CD4-positive, CD25-positive, alpha-beta regulatory T cell (primary cell): ENCODE measurements at regions not wholly inside any gene's neighbourhood (a gene's known extent, or its start where the extent isn't known, plus 50 kb on each side); places are given as distances from the start of the nearest gene placed in this dataset.
"Not testable (repeated sequence)": the region's sequence is repeated elsewhere in the genome, so short reads cannot be mapped to it uniquely, and the experiment has no call there.

Experiments
- ATAC-seq, 2 donors: fragments of 150-1000 bp; cut with Tn5 transposase; one replicate each; pipeline ENCODE4 v1.10.0; 2021; ENCODE audit warnings: low read depth in 2 of 2, moderate number of reproducible peaks in 2 of 2, moderate library complexity in 1 of 2
- DNase-seq, 3 donors: peaks; one replicate each; pipeline versions ENCODE4 v3.0.0 to v3.0.0-alpha.2; 2012 to 2022; ENCODE audit warnings: mixed read lengths in 1 of 3
- H3K27ac ChIP-seq: one replicate; pipeline ENCODE4 v1.7.0; 2013; ENCODE audit warnings: mild to moderate bottlenecking, low read length; ENCODE audit not compliant: insufficient read depth, poor library complexity, severe bottlenecking
- H3K27me3 ChIP-seq: one replicate; pipeline ENCODE4 v1.7.0; 2013; ENCODE audit warnings: low read length; ENCODE audit not compliant: control insufficient read depth, insufficient read depth
- H3K36me3 ChIP-seq: one replicate; pipeline ENCODE4 v1.7.0; 2013; ENCODE audit warnings: mild to moderate bottlenecking, low read length, moderate library complexity; ENCODE audit not compliant: control insufficient read depth, insufficient read depth
- H3K4me1 ChIP-seq: 2 replicates; pipeline ENCODE4 v1.7.0; 2013; ENCODE audit warnings: mild to moderate bottlenecking, low read length; ENCODE audit not compliant: insufficient read depth, control insufficient read depth, poor library complexity, severe bottlenecking
- H3K4me3 ChIP-seq: one replicate; pipeline ENCODE4 v1.7.0; 2013; ENCODE audit warnings: low read depth, mild to moderate bottlenecking, low read length, moderate library complexity
- H3K9me3 ChIP-seq, 2 experiments: 1 replicate in 1 of 2; 2 replicates in 1 of 2; pipeline ENCODE4 v1.7.0; 2013; ENCODE audit warnings: low read length in 2 of 2, mild to moderate bottlenecking in 1 of 2, moderate library complexity in 1 of 2; ENCODE audit not compliant: control insufficient read depth in 2 of 2
- H3K27ac Mint-ChIP-seq, 3 donors: one replicate each; pipeline ENCODE4 v1.8.0; 2020 to 2022; ENCODE audit warnings: mild to moderate bottlenecking in 3 of 3, mixed read lengths in 3 of 3, moderate library complexity in 2 of 3
- H3K27me3 Mint-ChIP-seq: one replicate; pipeline ENCODE4 v1.8.0; 2022; ENCODE audit warnings: mild to moderate bottlenecking, mixed read lengths
- H3K36me3 Mint-ChIP-seq: one replicate; pipeline ENCODE4 v1.8.0; 2020; ENCODE audit warnings: mixed read lengths
- H3K4me1 Mint-ChIP-seq, 4 donors: one replicate each; pipeline ENCODE4 v1.8.0; 2020 to 2022; ENCODE audit warnings: mixed read lengths in 4 of 4, mild to moderate bottlenecking in 1 of 4
- H3K4me3 Mint-ChIP-seq, 4 donors: one replicate each; pipeline ENCODE4 v1.8.0; 2020 to 2022; ENCODE audit warnings: mild to moderate bottlenecking in 4 of 4, mixed read lengths in 4 of 4, moderate library complexity in 3 of 4
- H3K9me3 Mint-ChIP-seq, 7 donors: one replicate each; pipeline ENCODE4 v1.8.0; 2020 to 2022; ENCODE audit warnings: mixed read lengths in 7 of 7, mild to moderate bottlenecking in 3 of 7, moderate library complexity in 2 of 7

GRCh38 chr4:148649652-148650331, 207.6 kb upstream of the NR3C2 start:
- no peak overlapping the region for H3K27ac Mint-ChIP-seq
- H3K36me3 Mint-ChIP-seq: no peaks in the 10 kb centered on the region
- no peaks in the 10 kb centered on the region for H3K9me3 ChIP-seq
- H3K27ac ChIP-seq: no peak overlapping the region
- ATAC-seq (no peak), DNase-seq (no peak)
- no peaks in the 10 kb centered on the region for H3K4me1 ChIP-seq
- no peaks in the 10 kb centered on the region for H3K27me3 Mint-ChIP-seq
- no peaks in the 10 kb centered on the region for H3K27me3 ChIP-seq
- H3K9me3 Mint-ChIP-seq: peaks cover 0 to 1% (median 0%) of the 10 kb centered on the region in 7 donors
- H3K4me3 ChIP-seq: no peak overlapping the region
- no peak overlapping the region for H3K4me3 Mint-ChIP-seq
- H3K4me1 Mint-ChIP-seq: no peaks in the 10 kb centered on the region
- no peaks in the 10 kb centered on the region for H3K36me3 ChIP-seq

GRCh38 chr4:148643851-148644250, 201.6 kb upstream of the NR3C2 start:
- Mint-ChIP-seq H3K4me1 (no peaks in the 10 kb centered on the region), H3K4me3 (no peak overlapping the region), H3K27ac (no peak overlapping the region), H3K36me3 (no peaks in the 10 kb centered on the region), H3K27me3 (no peaks in the 10 kb centered on the region), H3K9me3 (peaks cover 0 to 9% (median 0%) of the 10 kb centered on the region in 7 donors)
- DNase-seq (no peak), ATAC-seq (no peak)
- Histone ChIP-seq H3K9me3 (no peaks in the 10 kb centered on the region), H3K27me3 (no peaks in the 10 kb centered on the region), H3K36me3 (no peaks in the 10 kb centered on the region), H3K4me1 (no peaks in the 10 kb centered on the region), H3K27ac (no peak overlapping the region), H3K4me3 (no peak overlapping the region)

- ATAC-seq (no peak), DNase-seq (no peak)
- H3K27me3 Mint-ChIP-seq: no peaks in the 10 kb centered on the region
- peaks cover 0 to 12% (median 0%) of the 10 kb centered on the region in 7 donors for H3K9me3 Mint-ChIP-seq
- H3K4me1 ChIP-seq: no peaks in the 10 kb centered on the region
- H3K9me3 ChIP-seq: peaks cover 0 to 4% of the 10 kb centered on the region in 2 experiments
- H3K4me3 ChIP-seq: no peak overlapping the region
- no peaks in the 10 kb centered on the region for H3K36me3 ChIP-seq
- no peak overlapping the region for H3K27ac ChIP-seq
- no peaks in the 10 kb centered on the region for H3K36me3 Mint-ChIP-seq
- H3K27ac Mint-ChIP-seq: no peak overlapping the region
- H3K4me1 Mint-ChIP-seq: no peaks in the 10 kb centered on the region
- no peak overlapping the region for H3K4me3 Mint-ChIP-seq
- H3K27me3 ChIP-seq: no peaks in the 10 kb centered on the region
Measured at GRCh38 chr4:148642907-148643306, 200.7 kb upstream of the NR3C2 start.

DNA sequence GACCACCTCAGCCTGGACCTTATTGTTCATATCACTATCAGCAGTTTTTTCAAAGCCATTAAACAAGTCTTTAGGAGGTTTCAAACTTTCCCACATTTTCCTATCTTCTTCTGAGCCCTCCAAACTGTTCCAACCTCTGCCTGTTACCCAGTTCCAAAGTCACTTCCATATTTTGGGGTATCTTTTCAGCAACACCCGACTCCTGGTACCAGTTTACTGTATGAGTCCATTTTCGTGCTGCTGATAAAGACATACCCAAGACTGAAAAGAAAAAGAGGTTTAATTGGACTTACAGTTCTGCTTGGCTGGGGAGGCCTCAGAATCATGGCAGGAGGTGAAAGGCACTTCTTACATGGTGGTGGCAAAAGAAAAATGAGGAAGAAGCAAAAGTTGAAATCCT, 195.9 kb upstream of the NR3C2 start:
- H3K4me3 Mint-ChIP-seq, H3K27ac ChIP-seq, H3K27ac Mint-ChIP-seq, DNase-seq, H3K4me1 Mint-ChIP-seq, ATAC-seq, H3K27me3 Mint-ChIP-seq, H3K4me3 ChIP-seq, H3K36me3 ChIP-seq, H3K36me3 Mint-ChIP-seq, H3K27me3 ChIP-seq, H3K4me1 ChIP-seq, H3K9me3 ChIP-seq: not testable (repeated sequence)
- peaks cover 3 to 29% (median 5%) of the 10 kb centered on the region in 7 donors for H3K9me3 Mint-ChIP-seq

DNA sequence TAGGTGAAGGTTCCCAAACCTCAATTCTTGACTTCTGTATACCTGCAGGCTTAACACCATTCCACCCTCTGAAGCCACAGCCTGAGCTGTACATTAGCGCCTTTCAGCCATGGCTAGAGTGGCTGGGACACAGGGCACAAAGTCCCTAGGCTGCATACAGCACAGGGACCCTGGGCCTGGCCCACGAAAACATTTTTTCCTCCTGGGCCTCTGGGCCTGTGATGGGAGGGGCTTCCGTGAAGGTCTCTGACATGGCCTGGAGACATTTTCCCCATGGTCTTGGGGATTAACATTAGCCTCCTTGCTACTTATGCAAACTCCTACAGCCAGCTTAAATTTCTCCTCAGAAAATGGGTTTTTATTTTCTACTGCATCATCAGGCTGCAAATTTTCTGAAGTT, 195.2 kb upstream of the NR3C2 start:
- not testable (repeated sequence) for H3K4me3 Mint-ChIP-seq, H3K27me3 Mint-ChIP-seq, H3K36me3 Mint-ChIP-seq, H3K4me3 ChIP-seq, H3K36me3 ChIP-seq, H3K9me3 ChIP-seq, H3K27ac ChIP-seq, H3K4me1 Mint-ChIP-seq, ATAC-seq, H3K27me3 ChIP-seq, DNase-seq, H3K27ac Mint-ChIP-seq, H3K4me1 ChIP-seq
- H3K9me3 Mint-ChIP-seq: peaks cover 3 to 29% (median 5%) of the 10 kb centered on the region in 7 donors

GRCh38 chr4:148634476-148634875, 192.3 kb upstream of the NR3C2 start:
- peaks cover 3 to 29% (median 7%) of the 10 kb centered on the region in 7 donors for H3K9me3 Mint-ChIP-seq
- peaks cover 2% of the 10 kb centered on the region for H3K27me3 ChIP-seq
- DNase-seq (no peak), ATAC-seq (no peak)
- H3K36me3 ChIP-seq: no peaks in the 10 kb centered on the region
- H3K4me3 Mint-ChIP-seq: no peak overlapping the region
- no peak overlapping the region for H3K27ac Mint-ChIP-seq
- H3K27ac ChIP-seq: no peak overlapping the region
- H3K4me3 ChIP-seq: no peak overlapping the region
- peaks cover 4 to 6% of the 10 kb centered on the region in 2 experiments for H3K9me3 ChIP-seq
- H3K4me1 Mint-ChIP-seq: no peaks in the 10 kb centered on the region
- no peaks in the 10 kb centered on the region for H3K4me1 ChIP-seq
- no peaks in the 10 kb centered on the region for H3K36me3 Mint-ChIP-seq
- peaks cover 2% of the 10 kb centered on the region for H3K27me3 Mint-ChIP-seq

DNA sequence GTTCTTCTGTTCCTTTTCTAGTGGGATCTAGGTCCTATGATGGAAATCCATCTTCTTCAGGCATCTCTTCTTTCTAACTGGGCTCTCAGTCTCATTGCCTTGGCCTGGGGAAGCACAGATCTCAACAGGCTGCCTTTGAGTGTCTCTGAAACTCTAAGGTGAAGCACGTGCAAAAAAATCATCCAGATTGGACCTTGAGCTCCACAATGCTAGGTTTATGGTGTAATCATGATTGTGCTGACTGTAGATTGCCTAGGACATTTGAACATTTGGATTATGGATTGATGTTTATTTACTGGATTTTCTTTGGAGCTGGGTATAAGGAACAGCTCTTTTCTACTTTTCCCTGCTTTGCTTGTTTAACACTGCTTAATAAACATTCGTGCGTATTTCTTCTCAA, 191.5 kb upstream of the NR3C2 start:
- H3K27me3 Mint-ChIP-seq: peaks cover 5% of the 10 kb centered on the region
- Histone ChIP-seq H3K4me1 (no peaks in the 10 kb centered on the region), H3K27ac (no peak overlapping the region), H3K27me3 (peaks cover 2% of the 10 kb centered on the region), H3K4me3 (no peak overlapping the region), H3K9me3 (peaks cover 4 to 6% of the 10 kb centered on the region in 2 experiments), H3K36me3 (no peaks in the 10 kb centered on the region)
- DNase-seq: no peak
- no peak for ATAC-seq
- H3K4me1 Mint-ChIP-seq: no peaks in the 10 kb centered on the region
- no peaks in the 10 kb centered on the region for H3K36me3 Mint-ChIP-seq
- no peak overlapping the region for H3K4me3 Mint-ChIP-seq
- no peak overlapping the region for H3K27ac Mint-ChIP-seq
- peaks cover 2 to 25% (median 7%) of the 10 kb centered on the region in 7 donors for H3K9me3 Mint-ChIP-seq

DNA sequence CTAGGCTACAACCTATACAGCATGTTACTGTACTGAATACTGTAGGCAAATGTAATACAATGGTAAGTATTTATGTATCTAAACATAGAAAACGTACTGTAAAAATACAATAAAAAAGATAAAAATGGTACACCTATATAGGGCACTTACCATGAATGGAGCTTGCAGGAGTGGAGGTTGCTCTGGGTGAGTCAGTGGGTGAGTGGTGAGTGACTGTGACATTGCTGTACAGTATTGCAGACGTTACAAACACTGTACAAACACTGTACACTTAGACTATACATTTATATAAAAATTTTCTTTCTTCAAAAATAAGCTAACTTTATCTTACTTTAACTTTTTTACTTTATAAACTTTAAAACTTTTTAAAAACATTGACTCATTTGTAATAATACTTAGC, 190.3 kb upstream of the NR3C2 start:
- no peak for DNase-seq
- Histone ChIP-seq H3K4me3 (no peak overlapping the region), H3K9me3 (peaks cover 0 to 5% of the 10 kb centered on the region in 2 experiments), H3K27ac (no peak overlapping the region), H3K36me3 (no peaks in the 10 kb centered on the region), H3K27me3 (peaks cover 2% of the 10 kb centered on the region), H3K4me1 (no peaks in the 10 kb centered on the region)
- peaks cover 5% of the 10 kb centered on the region for H3K27me3 Mint-ChIP-seq
- H3K9me3 Mint-ChIP-seq: peaks cover 2 to 14% (median 8%) of the 10 kb centered on the region in 7 donors
- no peak for ATAC-seq
- H3K4me1 Mint-ChIP-seq: no peaks in the 10 kb centered on the region
- no peak overlapping the region for H3K4me3 Mint-ChIP-seq
- H3K27ac Mint-ChIP-seq: no peak overlapping the region
- H3K36me3 Mint-ChIP-seq: no peaks in the 10 kb centered on the region
